Heart left ventricle (tissue), 13 donors: ENCODE measurements at regions not wholly inside any gene's neighbourhood (a gene's known extent, or its start where the extent isn't known, plus 50 kb on each side); places are given as distances from the start of the nearest gene placed in this dataset.

Source experiments
- POLR2A ChIP-seq, 2 donors: fragments of 450-650 bp; IDR thresholded peaks; one replicate each; pipeline ENCODE4 v1.6.1; 2017; ENCODE audit warnings: antibody characterized with exemption in 2 of 2, mild to moderate bottlenecking in 2 of 2, moderate library complexity in 2 of 2
- TF ChIP-seq, protein P1 (sequence below), 12 donors: fragments of 200-600 bp; sonication (generic) in 4 of 12; IDR thresholded peaks; one replicate each; pipeline versions ENCODE4 v1.5.0 to v1.8.0; 2018 to 2022; ENCODE audit warnings: antibody characterized with exemption in 12 of 12, mild to moderate bottlenecking in 5 of 12
- donor health status: ischemic (EF 13 %, LVEDD 7.1; RV severe dilation, severe dysfunction).
- donor health status: DM: no; HTN: yes; CAD: no.
- donor health status: DM: no; HTN: no; CAD: no.
- donor health status: ischemic (EF 25% LVEDD 6.9; RV normal size, moderate dysfunction).
- donor health status: ischemic (EF 25% LVEDD 5.7; RV mildly dilated, moderate dysfunction).
- donor health status: ischemic (EF 35%, LVEDD 5.7; RV mildly dilated, moderate dysfunction).
- donor health status: nonischemic (EF 11% LVEDD 7.7; RV severe dilation, severe dysfunction).
- donor health status: DM: yes; HTN: yes; CAD: no.
- donor health status: PGD.
- donor health status: ischemic (EF 29% LVEDD 5.4; RV normal size, mild dysfunction).
- donor health status: nonischemic (EF 23%, LVEDD 6.1; RV moderate dilation, normal function).

DNA sequence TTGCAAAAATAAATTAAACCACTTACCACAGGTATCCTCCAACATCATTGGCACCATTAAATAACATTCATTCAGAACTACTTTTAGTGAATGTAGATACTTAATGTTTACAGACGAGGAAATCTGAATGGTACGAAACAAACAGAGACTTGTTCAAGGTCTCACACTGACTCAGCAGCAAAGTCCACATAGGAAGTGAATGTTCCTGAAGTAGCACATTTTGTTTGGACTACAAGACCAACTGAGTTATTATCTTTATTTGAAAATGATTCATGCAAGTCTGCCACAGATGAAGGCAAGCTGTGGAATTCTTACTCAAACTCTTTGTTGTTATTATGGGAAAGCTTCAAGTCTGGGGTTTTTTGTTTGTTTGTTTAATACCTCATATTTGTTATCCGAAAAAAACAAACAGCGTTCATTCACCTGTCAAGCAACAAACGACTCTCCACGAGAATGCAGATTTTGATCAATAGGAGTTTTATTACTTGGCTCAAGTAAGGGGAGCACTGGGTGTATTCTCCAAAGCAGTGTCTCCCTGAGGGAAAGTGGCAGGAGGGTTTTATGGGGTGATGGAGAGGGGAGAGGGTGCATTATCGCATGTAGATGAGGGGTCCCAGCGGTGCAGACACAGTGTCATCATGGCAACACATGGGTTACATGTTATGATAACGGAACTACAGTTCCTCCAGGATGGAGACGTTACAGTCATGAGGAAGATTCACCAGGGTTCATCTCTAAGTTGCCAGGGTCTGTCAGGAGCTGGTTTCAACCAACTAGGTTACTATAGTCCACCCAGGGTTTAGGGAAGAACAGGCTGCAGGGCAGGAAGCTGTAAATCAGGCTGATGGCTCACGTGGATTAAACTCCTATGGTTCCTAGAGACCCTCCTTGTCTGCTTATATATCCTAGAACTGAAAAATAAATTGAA, 147.7 kb upstream of the AKR1E2 start:
- TF ChIP-seq, protein P1, sequence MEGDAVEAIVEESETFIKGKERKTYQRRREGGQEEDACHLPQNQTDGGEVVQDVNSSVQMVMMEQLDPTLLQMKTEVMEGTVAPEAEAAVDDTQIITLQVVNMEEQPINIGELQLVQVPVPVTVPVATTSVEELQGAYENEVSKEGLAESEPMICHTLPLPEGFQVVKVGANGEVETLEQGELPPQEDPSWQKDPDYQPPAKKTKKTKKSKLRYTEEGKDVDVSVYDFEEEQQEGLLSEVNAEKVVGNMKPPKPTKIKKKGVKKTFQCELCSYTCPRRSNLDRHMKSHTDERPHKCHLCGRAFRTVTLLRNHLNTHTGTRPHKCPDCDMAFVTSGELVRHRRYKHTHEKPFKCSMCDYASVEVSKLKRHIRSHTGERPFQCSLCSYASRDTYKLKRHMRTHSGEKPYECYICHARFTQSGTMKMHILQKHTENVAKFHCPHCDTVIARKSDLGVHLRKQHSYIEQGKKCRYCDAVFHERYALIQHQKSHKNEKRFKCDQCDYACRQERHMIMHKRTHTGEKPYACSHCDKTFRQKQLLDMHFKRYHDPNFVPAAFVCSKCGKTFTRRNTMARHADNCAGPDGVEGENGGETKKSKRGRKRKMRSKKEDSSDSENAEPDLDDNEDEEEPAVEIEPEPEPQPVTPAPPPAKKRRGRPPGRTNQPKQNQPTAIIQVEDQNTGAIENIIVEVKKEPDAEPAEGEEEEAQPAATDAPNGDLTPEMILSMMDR (IDR thresholded peaks at IDR 0.05): no peak
- TF ChIP-seq POLR2A (IDR thresholded peaks at IDR 0.05): no peak
